HEK293 (cell line): ENCODE measurements at regions not wholly inside any gene's neighbourhood (a gene's known extent, or its start where the extent isn't known, plus 50 kb on each side); places are given as distances from the start of the nearest gene placed in this dataset.

Experiments
- CTCF ChIA-PET: fragments of 350-600 bp; formaldehyde crosslinking; extraction: SDS; loops from one replicate; lab custom pipeline; 2021; ENCODE audit warnings: antibody characterized with exemption; lab: Yijun Ruan, JAX
- POLR2A ChIA-PET: fragments of 300-600 bp; formaldehyde crosslinking; extraction: SDS; loops from one replicate; lab custom pipeline; 2020; ENCODE audit warnings: antibody characterized with exemption, inconsistent platforms; lab: Yijun Ruan, JAX
- H3K27ac ChIP-seq: fragments of 200-500 bp; sonication (Bioruptor generic); 2 replicates; pipeline ENCODE4 v1.5.1; 2014; ENCODE audit warnings: low read depth, low read length, control low read depth, inconsistent platforms; ENCODE audit errors: extremely low read depth
- H3K36me3 ChIP-seq, 2 experiments: fragments of 200-500 bp in 1 of 2; sonication (Bioruptor generic) in 1 of 2; 1 replicate in 1 of 2; 2 replicates in 1 of 2; pipeline ENCODE4 v1.5.1; 2014 to 2017; ENCODE audit warnings: inconsistent platforms in 2 of 2, low read length in 2 of 2; ENCODE audit not compliant: control insufficient read depth in 2 of 2, insufficient read depth in 1 of 2
- H3K4me1 ChIP-seq: fragments of 200-500 bp; sonication (Bioruptor generic); 2 replicates; pipeline ENCODE4 v1.5.1; 2014; ENCODE audit warnings: mild to moderate bottlenecking, low read length, inconsistent platforms; ENCODE audit not compliant: control insufficient read depth, insufficient read depth
- H3K4me3 ChIP-seq: 2 replicates; pipeline ENCODE4 v1.5.1; 2011; ENCODE audit warnings: low read depth, mild to moderate bottlenecking, control low read depth, low read length, moderate library complexity
- H3K9me3 ChIP-seq: fragments of 200-500 bp; sonication (Bioruptor generic); 2 replicates; pipeline ENCODE4 v1.5.1; 2014; ENCODE audit warnings: low read depth, low read length, inconsistent platforms; ENCODE audit not compliant: control insufficient read depth, insufficient read depth
- ATF2 ChIP-seq: fragments of 450-650 bp; formaldehyde crosslinking; IDR thresholded peaks from 2 replicates; pipeline ENCODE4 v1.5.1; 2016; ENCODE audit warnings: missing biosample characterization, missing genetic modification characterization, low read depth
- BCL6B ChIP-seq: fragments of 450-650 bp; formaldehyde crosslinking; IDR thresholded peaks from 2 replicates; pipeline ENCODE4 v1.5.1; 2017; ENCODE audit warnings: missing biosample characterization, missing genetic modification characterization
- HOXC10 ChIP-seq: sonication (generic); formaldehyde crosslinking; IDR thresholded peaks from 2 replicates; pipeline ENCODE4 v1.8.1; 2023; ENCODE audit warnings: mild to moderate bottlenecking, missing genetic modification reagents
- PRDM4 ChIP-seq: fragments of 450-650 bp; formaldehyde crosslinking; IDR thresholded peaks from 2 replicates; pipeline ENCODE4 v1.5.1; 2017; ENCODE audit warnings: missing biosample characterization, missing genetic modification characterization
- SCRT1 ChIP-seq: fragments of 450-650 bp; formaldehyde crosslinking; IDR thresholded peaks from 2 replicates; pipeline ENCODE4 v1.5.1; 2016; ENCODE audit warnings: missing biosample characterization, missing genetic modification characterization, borderline replicate concordance
- ZBTB1 ChIP-seq: fragments of 450-650 bp; formaldehyde crosslinking; IDR thresholded peaks from 2 replicates; pipeline ENCODE4 v1.5.1; 2016; ENCODE audit warnings: missing biosample characterization, missing genetic modification characterization
- ZBTB10 ChIP-seq: fragments of 450-650 bp; formaldehyde crosslinking; IDR thresholded peaks from 2 replicates; pipeline ENCODE4 v1.5.1; 2016; ENCODE audit warnings: missing biosample characterization, missing genetic modification characterization
- ZNF16 ChIP-seq: fragments of 450-650 bp; formaldehyde crosslinking; IDR thresholded peaks from 2 replicates; pipeline ENCODE4 v1.5.1; 2016; ENCODE audit warnings: low read depth, missing biosample characterization, missing genetic modification characterization
- ZNF184 ChIP-seq: fragments of 450-650 bp; IDR thresholded peaks from 2 replicates; pipeline ENCODE4 v1.5.1; 2018; ENCODE audit warnings: missing biosample characterization, mild to moderate bottlenecking, missing genetic modification characterization
- ZNF335 ChIP-seq: fragments of 450-650 bp; formaldehyde crosslinking; conservative IDR thresholded peaks from 2 replicates; pipeline ENCODE4 v1.5.1; 2016; ENCODE audit warnings: missing biosample characterization, missing genetic modification characterization
- ZNF404 ChIP-seq: fragments of 450-650 bp; formaldehyde crosslinking; IDR thresholded peaks from 2 replicates; pipeline ENCODE4 v1.5.1; 2017; ENCODE audit warnings: missing biosample characterization, missing genetic modification characterization
- ZNF473 ChIP-seq: fragments of 450-650 bp; formaldehyde crosslinking; IDR thresholded peaks from 2 replicates; pipeline ENCODE4 v1.5.1; 2017; ENCODE audit warnings: missing biosample characterization, missing genetic modification characterization
- ZNF510 ChIP-seq: fragments of 450-650 bp; formaldehyde crosslinking; IDR thresholded peaks from 2 replicates; pipeline ENCODE4 v1.5.1; 2018; ENCODE audit warnings: mild to moderate bottlenecking, missing genetic modification characterization, missing biosample characterization; ENCODE audit not compliant: insufficient replicate concordance
- ZNF529 ChIP-seq: fragments of 450-650 bp; formaldehyde crosslinking; IDR thresholded peaks from 2 replicates; pipeline ENCODE4 v1.5.1; 2017; ENCODE audit warnings: missing genetic modification characterization, missing biosample characterization; ENCODE audit not compliant: insufficient replicate concordance
- ZNF645 ChIP-seq: fragments of 450-650 bp; formaldehyde crosslinking; IDR thresholded peaks from 2 replicates; pipeline ENCODE4; 2016; ENCODE audit warnings: missing biosample characterization, missing genetic modification characterization
- ZNF660 ChIP-seq: fragments of 450-650 bp; IDR thresholded peaks from 2 replicates; pipeline ENCODE4 v1.5.1; 2018; ENCODE audit warnings: missing biosample characterization, mild to moderate bottlenecking, missing genetic modification characterization
- ZNF747 ChIP-seq: fragments of 450-650 bp; formaldehyde crosslinking; IDR thresholded peaks from 2 replicates; pipeline ENCODE4 v1.5.1; 2016; ENCODE audit warnings: missing biosample characterization, missing genetic modification characterization
- ZNF776 ChIP-seq: fragments of 450-650 bp; formaldehyde crosslinking; IDR thresholded peaks from 2 replicates; pipeline ENCODE4 v1.5.0; 2017; ENCODE audit warnings: missing biosample characterization, missing genetic modification characterization, borderline replicate concordance

DNA sequence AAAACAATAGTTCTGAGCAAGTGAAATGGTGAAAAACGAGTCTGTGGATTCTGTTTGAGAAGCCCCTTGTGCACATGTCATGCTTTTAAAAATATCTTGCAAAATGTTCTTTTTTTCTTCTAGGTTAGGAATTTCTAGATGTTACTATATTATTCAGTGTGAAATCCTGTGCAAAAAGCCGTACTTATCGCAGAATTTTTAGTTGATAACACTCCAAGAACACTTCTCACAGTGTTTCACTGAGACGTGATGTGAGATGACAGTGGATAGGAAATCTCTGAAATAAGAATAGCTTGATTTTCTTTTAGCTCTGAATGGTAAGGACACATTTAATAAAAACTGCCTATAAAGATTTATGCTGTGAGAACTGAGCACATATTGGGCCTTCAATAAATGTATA, 234.5 kb downstream of the SNAPC1 start:
- Histone ChIP-seq H3K27ac (no peak overlapping the region), H3K9me3 (no peaks in the 10 kb centered on the region), H3K36me3 (no peaks in the 10 kb centered on the region), H3K4me3 (no peak overlapping the region), H3K4me1 (no peaks in the 10 kb centered on the region)
- POLR2A ChIA-PET, result no interaction called here
- CTCF ChIA-PET, result no interaction called here
- TF ChIP-seq ZNF184 (tag by site-specific recombination), result no peak
- TF ChIP-seq ZBTB10 (tag by site-specific recombination), result no peak
- TF ChIP-seq SCRT1 (tag by site-specific recombination), result no peak
- no peak for TF ChIP-seq ZNF776
- TF ChIP-seq ZNF529 (tag by site-specific recombination), result no peak
- no peak for TF ChIP-seq ZNF660 (tag by site-specific recombination)
- TF ChIP-seq ZNF645 (tag by site-specific recombination), result no peak
- no peak for TF ChIP-seq ZNF335 (tag by site-specific recombination)
- no peak for TF ChIP-seq ZNF473 (tag by site-specific recombination)
- no peak for TF ChIP-seq BCL6B (tag by site-specific recombination)
- TF ChIP-seq ATF2 (tag by site-specific recombination), result no peak
- TF ChIP-seq ZNF16 (tag by site-specific recombination), result no peak
- no peak for TF ChIP-seq ZBTB1 (tag by site-specific recombination)
- no peak for TF ChIP-seq ZNF404
- TF ChIP-seq ZNF510 (tag by site-specific recombination), result no peak
- TF ChIP-seq PRDM4 (tag by site-specific recombination), result no peak
- no peak for TF ChIP-seq HOXC10 (CRISPR knock-in tag)
- no peak for TF ChIP-seq ZNF747 (tag by site-specific recombination)
